Naive B cell (primary cell): ENCODE measurements at regions not wholly inside any gene's neighbourhood (a gene's known extent, or its start where the extent isn't known, plus 50 kb on each side); places are given as distances from the start of the nearest gene placed in this dataset.

Experiments used
- ATAC-seq, 2 donors: fragments of 150-1000 bp; cut with Tn5 transposase; 2 replicates each; pipeline ENCODE4 v1.10.0; 2021; ENCODE audit warnings: low read depth in 2 of 2, mild to moderate bottlenecking in 2 of 2, moderate library complexity in 2 of 2
- DNase-seq: peaks from one replicate; pipeline ENCODE4 v3.0.0; 2022
- H3K27ac Mint-ChIP-seq, 6 donors: one replicate each; pipeline ENCODE4 v1.8.0; 2020 to 2022; ENCODE audit warnings: mild to moderate bottlenecking in 6 of 6, mixed read lengths in 6 of 6, moderate library complexity in 5 of 6, inconsistent platforms in 2 of 6
- H3K27me3 Mint-ChIP-seq, 3 donors: one replicate each; pipeline ENCODE4 v1.8.0; 2021 to 2022; ENCODE audit warnings: mixed read lengths in 3 of 3, mild to moderate bottlenecking in 1 of 3
- H3K36me3 Mint-ChIP-seq, 2 donors: one replicate each; pipeline ENCODE4 v1.8.0; 2020 to 2022; ENCODE audit warnings: mixed read lengths in 2 of 2, inconsistent platforms in 1 of 2, mild to moderate bottlenecking in 1 of 2
- H3K4me1 Mint-ChIP-seq, 3 donors: one replicate each; pipeline ENCODE4 v1.8.0; 2020 to 2022; ENCODE audit warnings: mixed read lengths in 3 of 3, inconsistent platforms in 1 of 3, mild to moderate bottlenecking in 1 of 3, moderate library complexity in 1 of 3
- H3K4me3 Mint-ChIP-seq, 8 donors: one replicate each; pipeline ENCODE4 v1.8.0; 2020 to 2022; ENCODE audit warnings: mild to moderate bottlenecking in 8 of 8, mixed read lengths in 8 of 8, moderate library complexity in 8 of 8, inconsistent platforms in 2 of 8
- H3K9me3 Mint-ChIP-seq, 7 donors: one replicate each; pipeline ENCODE4 v1.8.0; 2020 to 2022; ENCODE audit warnings: mixed read lengths in 7 of 7, mild to moderate bottlenecking in 5 of 7, inconsistent platforms in 2 of 7, moderate library complexity in 1 of 7

DNA sequence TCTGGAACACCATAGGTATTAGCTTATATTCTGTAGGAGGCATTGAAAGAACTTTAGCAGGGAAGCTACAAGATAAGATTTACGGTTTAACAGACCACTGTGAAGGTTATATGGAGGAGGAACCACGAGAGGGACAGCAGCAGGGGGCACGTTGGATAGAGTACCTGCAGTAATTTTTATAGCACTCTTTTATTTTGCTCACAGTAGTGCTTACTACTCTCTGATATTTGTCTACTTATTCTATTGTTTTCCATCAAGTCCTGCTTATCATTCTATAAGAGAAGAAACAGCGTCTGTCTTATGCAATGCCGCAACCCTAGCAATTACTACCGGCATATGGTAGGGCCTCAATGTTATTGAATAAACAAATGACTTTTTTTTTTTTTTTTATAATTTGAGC, 122.5 kb downstream of the PCDH7 start:
- no peak overlapping the region for H3K27ac Mint-ChIP-seq
- H3K36me3 Mint-ChIP-seq = no peaks in the 10 kb centered on the region
- H3K27me3 Mint-ChIP-seq = no peaks in the 10 kb centered on the region
- DNase-seq (no peak), ATAC-seq (no peak)
- H3K4me1 Mint-ChIP-seq = no peaks in the 10 kb centered on the region
- no peak overlapping the region for H3K4me3 Mint-ChIP-seq
- H3K9me3 Mint-ChIP-seq = peaks cover 0 to 7% (median 0%) of the 10 kb centered on the region in 7 donors

DNA sequence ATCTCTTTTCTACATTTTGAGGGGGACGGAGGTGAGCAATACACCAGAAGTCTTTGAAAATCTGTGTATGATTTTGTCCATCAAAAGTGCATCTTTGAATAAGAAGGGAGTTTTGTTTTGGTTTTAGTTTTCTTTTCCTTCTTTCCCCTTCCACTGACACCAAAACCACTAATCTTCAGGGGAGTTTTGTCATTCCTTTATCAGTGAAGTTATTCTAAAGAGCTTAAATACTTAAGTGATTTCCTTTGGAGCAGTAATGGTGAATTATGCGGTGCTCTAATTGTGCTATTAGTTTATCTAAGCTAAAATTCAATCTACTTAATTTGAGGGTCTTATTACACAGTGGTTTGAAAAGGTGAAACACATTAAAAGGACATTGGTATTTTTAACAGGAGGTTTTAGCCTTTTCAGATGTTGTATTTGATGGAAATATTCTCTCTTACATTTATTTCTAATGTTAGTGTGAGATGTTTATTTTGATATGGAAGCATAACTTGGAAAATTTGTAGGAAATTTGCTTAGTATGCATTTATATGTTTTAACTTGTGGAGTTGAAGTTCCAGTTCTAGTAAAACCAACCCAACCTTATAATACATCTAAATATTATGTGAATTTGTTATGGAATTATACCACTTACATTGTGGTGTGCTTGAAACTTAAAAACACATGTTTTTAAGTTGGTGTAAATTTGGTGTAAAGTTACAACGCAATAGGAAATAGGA, 124.9 kb downstream of the PCDH7 start:
- no peaks in the 10 kb centered on the region for H3K36me3 Mint-ChIP-seq
- ATAC-seq = no peak

DNA sequence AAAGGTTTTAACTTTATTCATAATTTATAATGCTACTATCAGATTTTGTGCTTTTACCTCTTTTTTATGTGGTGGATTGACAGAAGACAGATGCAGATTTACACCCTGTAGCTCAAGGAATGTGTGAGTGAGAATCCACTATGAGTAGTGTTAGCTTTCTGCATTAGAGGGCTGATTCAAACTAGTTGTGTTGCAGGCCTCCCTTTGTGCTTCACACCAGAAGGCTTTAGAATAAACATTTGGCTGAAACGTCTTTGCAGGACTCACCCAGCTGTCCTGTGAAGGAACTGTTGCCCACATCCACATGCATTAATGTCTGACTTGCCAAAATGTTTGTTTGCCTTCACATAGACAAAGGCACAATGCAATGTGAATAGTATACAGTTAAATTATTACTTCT, 127.0 kb downstream of the PCDH7 start:
- Mint-ChIP-seq H3K36me3 (no peaks in the 10 kb centered on the region), H3K4me3 (no peak overlapping the region), H3K27me3 (no peaks in the 10 kb centered on the region), H3K9me3 (peaks cover 0 to 10% (median 0%) of the 10 kb centered on the region in 7 donors), H3K4me1 (no peaks in the 10 kb centered on the region), H3K27ac (no peak overlapping the region)
- DNase-seq (no peak), ATAC-seq (no peak)

More for the DNA sequence above, 124.9 kb downstream of the PCDH7 start:
- H3K4me3 Mint-ChIP-seq = no peak overlapping the region
- no peak for DNase-seq
- peaks cover 0 to 10% (median 0%) of the 10 kb centered on the region in 7 donors for H3K9me3 Mint-ChIP-seq
- H3K27me3 Mint-ChIP-seq = no peaks in the 10 kb centered on the region
- no peaks in the 10 kb centered on the region for H3K4me1 Mint-ChIP-seq
- H3K27ac Mint-ChIP-seq = no peak overlapping the region

DNA sequence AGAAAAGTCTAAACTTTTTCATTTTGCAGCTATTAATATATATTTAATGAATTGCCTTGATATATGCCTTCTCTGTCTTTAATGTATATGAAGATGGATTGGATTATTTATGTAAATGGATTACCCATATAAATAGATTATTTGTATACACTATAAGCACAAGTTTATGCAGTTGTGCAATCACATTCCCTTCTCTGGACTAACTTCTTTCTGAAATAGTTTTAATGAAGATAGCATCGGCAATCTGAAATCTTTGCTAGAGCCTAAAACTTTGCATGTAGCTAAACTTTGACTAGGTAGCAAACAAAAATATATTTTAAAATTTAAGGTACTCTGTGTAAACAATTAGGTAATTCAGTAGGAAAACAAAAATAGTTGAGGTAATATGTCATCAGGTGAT, 127.8 kb downstream of the PCDH7 start:
- H3K27ac Mint-ChIP-seq = no peak overlapping the region
- ATAC-seq (no peak), DNase-seq (no peak)
- peaks cover 0 to 10% (median 0%) of the 10 kb centered on the region in 7 donors for H3K9me3 Mint-ChIP-seq
- H3K36me3 Mint-ChIP-seq = no peaks in the 10 kb centered on the region
- H3K27me3 Mint-ChIP-seq = no peaks in the 10 kb centered on the region
- no peak overlapping the region for H3K4me3 Mint-ChIP-seq
- H3K4me1 Mint-ChIP-seq = no peaks in the 10 kb centered on the region

DNA sequence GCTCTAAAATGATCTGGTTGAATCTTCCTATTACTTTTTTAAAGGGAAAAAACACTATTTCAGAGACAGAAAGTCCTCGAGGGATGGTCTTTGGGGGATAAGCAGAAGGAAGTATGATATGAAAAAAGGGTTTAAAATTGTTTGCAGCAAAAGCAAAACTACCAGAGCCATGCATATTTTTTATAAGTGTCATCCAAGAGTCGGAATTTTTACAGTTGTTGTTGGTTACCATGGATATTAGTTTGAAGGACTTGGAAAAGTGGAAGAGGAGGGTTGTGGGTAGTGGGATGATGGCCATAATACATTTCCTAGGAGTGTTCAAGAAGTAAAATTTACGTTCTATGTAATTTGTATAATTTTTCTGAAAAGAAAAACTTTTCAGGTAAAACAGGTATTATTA, 134.4 kb downstream of the PCDH7 start:
- Mint-ChIP-seq H3K4me3 (no peak overlapping the region), H3K27me3 (no peaks in the 10 kb centered on the region), H3K36me3 (no peaks in the 10 kb centered on the region), H3K27ac (no peak overlapping the region), H3K9me3 (peaks cover 0 to 13% (median 0%) of the 10 kb centered on the region in 7 donors), H3K4me1 (no peaks in the 10 kb centered on the region)
- no peak for ATAC-seq
- DNase-seq = no peak

DNA sequence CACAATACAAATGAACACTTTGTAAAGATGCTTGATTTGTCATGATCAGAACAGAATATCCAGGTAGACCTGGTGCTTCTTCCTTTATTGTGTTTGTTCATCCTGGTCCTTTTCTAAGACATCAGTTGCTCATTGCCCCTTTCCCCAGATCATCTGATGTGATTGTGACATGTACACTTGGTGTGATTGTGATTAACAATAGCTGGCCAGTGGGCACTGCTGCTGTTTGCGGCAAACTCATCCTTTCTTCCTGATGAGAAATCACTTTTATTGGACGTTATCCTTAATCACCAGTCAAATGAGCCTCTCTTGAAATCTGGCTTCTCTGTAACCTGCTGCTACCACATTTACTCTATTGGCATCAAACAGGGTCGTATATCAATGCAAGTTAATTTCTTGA, 135.1 kb downstream of the PCDH7 start:
- no peak for DNase-seq
- no peaks in the 10 kb centered on the region for H3K27me3 Mint-ChIP-seq
- H3K27ac Mint-ChIP-seq = no peak overlapping the region
- peaks cover 0 to 6% (median 0%) of the 10 kb centered on the region in 7 donors for H3K9me3 Mint-ChIP-seq
- no peak overlapping the region for H3K4me3 Mint-ChIP-seq
- no peak for ATAC-seq
- no peaks in the 10 kb centered on the region for H3K4me1 Mint-ChIP-seq
- no peaks in the 10 kb centered on the region for H3K36me3 Mint-ChIP-seq

DNA sequence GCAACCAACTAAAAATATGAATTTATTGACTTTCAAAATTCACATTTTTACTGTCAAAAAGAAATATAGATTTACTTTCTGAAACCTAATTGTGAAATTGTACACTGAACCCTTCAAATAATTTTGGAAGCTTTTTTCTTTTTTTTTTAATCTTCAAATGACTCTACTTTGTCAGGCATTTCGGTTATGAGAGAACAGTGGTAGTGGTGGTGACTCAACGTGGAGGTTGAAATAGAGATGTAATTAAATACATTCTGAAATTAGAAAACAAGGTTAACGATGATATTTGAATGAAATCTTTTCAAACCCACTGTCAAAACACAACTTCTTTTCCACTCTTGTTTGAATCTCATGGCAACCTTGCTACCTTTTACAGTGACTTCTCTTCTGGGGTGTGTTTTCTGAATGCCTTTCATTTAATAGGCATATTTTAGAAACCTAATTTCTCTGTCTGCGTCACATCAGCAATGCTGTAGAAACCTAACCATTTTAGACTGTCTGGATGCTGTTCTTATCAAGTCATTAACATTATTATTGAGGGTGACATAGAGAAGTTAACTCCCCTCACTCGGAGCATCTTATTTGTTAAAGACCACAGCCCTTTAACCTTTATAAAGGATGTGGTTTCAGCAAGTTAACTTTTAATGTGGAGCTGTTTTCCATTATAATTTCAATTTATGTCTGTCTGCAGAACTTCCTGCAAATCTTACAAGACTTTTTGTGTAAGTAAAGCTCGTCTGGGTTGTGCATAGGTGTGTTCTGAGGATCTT, 136.8 kb downstream of the PCDH7 start:
- ATAC-seq (no peak), DNase-seq (no peak)
- H3K4me3 Mint-ChIP-seq = no peak overlapping the region
- H3K9me3 Mint-ChIP-seq = peaks cover 0 to 4% (median 0%) of the 10 kb centered on the region in 7 donors
- H3K27ac Mint-ChIP-seq = no peak overlapping the region
- H3K4me1 Mint-ChIP-seq = no peaks in the 10 kb centered on the region
- no peaks in the 10 kb centered on the region for H3K27me3 Mint-ChIP-seq
- H3K36me3 Mint-ChIP-seq = no peaks in the 10 kb centered on the region

DNA sequence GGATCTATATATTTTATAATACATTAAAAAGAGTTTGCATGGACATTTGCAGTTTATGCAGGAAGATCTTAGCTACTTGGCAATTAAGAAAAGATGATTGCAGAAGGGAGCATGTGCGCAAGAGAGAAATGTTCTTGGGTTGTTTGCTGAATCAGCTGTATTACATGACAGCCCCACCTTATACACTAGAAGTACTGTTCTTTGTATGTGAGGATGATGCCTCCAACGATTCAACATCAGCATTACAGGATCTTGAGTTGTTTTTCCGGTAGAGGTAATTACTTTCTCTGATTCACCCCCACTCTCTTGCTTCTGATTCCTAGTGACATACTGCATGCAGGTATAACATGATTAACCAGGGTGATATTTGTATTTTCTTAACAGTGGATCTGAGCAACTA, 140.8 kb downstream of the PCDH7 start:
- Mint-ChIP-seq H3K36me3 (no peaks in the 10 kb centered on the region), H3K9me3 (peaks cover 0 to 4% (median 0%) of the 10 kb centered on the region in 7 donors), H3K27ac (no peak overlapping the region), H3K4me1 (no peaks in the 10 kb centered on the region), H3K4me3 (no peak overlapping the region), H3K27me3 (no peaks in the 10 kb centered on the region)
- DNase-seq (no peak), ATAC-seq (no peak)

DNA sequence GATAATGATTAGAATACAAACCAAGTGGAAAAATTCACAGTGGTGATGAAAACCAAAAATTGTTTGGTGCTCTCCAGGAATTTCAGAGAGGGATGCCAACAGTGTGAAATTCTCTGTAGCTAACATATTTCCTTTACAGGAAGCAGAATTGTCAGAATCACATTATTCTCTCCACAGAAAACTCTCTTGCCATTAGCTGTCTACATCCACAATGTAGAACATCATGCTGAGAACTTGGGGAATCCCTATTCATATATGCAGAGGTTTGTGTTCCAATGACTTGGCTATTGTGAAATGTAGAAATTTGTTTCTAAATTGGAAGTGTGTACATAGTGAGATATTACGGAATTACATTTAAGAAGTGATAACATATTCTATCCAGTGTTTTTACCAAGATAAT, 142.0 kb downstream of the PCDH7 start:
- Mint-ChIP-seq H3K4me3 (no peak overlapping the region), H3K9me3 (peaks cover 0 to 4% (median 0%) of the 10 kb centered on the region in 7 donors), H3K27ac (no peak overlapping the region), H3K36me3 (no peaks in the 10 kb centered on the region), H3K4me1 (no peaks in the 10 kb centered on the region), H3K27me3 (no peaks in the 10 kb centered on the region)
- no peak for DNase-seq
- ATAC-seq = no peak

DNA sequence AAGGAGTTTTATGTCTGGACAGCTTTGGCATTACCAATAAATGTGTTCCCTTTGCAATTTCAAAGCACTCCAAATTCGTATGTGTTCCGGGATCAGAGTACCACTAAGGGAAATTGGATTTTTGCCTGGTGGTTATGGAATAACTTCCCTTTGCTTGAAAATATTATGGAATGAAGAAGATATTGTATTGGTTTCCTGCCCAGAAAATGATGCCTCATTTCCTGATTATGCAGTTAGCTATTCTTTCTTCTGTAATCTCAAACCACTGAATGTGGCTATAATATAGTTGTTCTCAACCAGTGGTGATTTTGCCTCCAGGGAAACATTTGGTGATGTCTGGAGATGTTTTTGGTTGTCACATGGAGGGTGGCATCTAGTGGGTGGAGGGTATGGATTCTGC, 142.9 kb downstream of the PCDH7 start:
- no peak for ATAC-seq
- no peak overlapping the region for H3K4me3 Mint-ChIP-seq
- no peak overlapping the region for H3K27ac Mint-ChIP-seq
- H3K9me3 Mint-ChIP-seq = peaks cover 0 to 4% (median 0%) of the 10 kb centered on the region in 7 donors
- H3K36me3 Mint-ChIP-seq = no peaks in the 10 kb centered on the region
- no peaks in the 10 kb centered on the region for H3K4me1 Mint-ChIP-seq
- no peak for DNase-seq
- H3K27me3 Mint-ChIP-seq = no peaks in the 10 kb centered on the region

DNA sequence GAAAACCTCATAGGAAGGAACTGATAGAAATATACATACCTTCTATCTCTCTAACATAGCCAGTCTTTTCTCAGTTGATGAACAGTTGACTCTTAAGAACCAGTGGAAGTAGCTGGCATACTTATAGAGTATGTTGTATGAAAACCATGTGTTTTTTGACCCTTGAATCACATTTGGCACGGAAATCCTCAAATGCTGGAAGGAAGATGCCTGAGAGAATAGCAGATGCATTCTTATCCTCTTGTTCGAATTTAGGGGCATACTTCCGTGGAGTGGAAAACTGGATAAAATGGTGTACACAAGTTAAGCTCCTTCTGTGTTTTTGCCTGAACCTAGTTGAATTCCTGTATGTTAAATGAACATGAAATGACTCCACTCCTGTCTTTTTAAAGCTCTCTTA, 145.5 kb downstream of the PCDH7 start:
- H3K4me3 Mint-ChIP-seq = no peak overlapping the region
- H3K4me1 Mint-ChIP-seq = no peaks in the 10 kb centered on the region
- no peak overlapping the region for H3K27ac Mint-ChIP-seq
- H3K27me3 Mint-ChIP-seq = no peaks in the 10 kb centered on the region
- no peak for DNase-seq
- no peaks in the 10 kb centered on the region for H3K36me3 Mint-ChIP-seq
- ATAC-seq = no peak
- H3K9me3 Mint-ChIP-seq = peaks cover 0 to 6% (median 0%) of the 10 kb centered on the region in 7 donors

DNA sequence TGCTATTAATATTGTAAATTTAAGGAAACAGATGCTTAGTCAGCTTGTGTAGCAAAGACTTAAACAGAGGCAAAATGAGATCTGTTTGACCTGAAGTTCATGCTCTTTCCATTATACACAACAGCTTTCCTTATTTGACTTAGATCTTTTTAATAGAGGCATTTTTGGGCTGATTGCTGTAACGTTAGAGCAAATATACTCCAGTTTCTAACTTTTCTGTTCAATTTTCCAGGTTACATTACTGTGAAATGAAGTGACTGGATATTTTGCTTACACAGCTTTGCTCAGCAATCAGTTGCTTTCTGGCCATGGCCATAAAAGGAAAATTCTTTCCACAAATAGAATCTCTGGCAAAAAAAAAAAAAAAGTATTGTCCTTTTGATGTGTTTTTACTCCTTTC, 146.2 kb downstream of the PCDH7 start:
- H3K27me3 Mint-ChIP-seq = no peaks in the 10 kb centered on the region
- no peaks in the 10 kb centered on the region for H3K4me1 Mint-ChIP-seq
- no peak overlapping the region for H3K27ac Mint-ChIP-seq
- DNase-seq (no peak), ATAC-seq (no peak)
- H3K36me3 Mint-ChIP-seq = no peaks in the 10 kb centered on the region
- H3K4me3 Mint-ChIP-seq = no peak overlapping the region
- H3K9me3 Mint-ChIP-seq = peaks cover 0 to 6% (median 0%) of the 10 kb centered on the region in 7 donors

DNA sequence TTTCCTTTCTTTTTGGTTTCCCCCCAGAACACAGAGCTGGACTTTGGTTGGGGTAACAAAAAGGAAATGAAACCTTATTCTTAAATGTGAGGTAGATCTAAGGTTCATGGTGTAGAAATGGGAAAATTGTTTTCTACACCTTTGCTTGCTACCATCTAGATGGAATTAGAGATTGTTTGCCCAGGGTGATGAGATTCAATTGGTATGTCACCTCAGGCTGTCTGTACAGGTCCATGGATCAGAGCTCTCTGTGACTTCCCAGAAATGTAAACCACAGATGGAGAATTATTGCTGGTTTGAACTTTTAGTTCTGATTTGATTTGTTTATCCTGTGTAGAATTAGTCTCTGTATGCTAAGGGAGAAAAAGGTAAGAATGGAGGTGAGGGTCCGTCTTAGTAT, 146.7 kb downstream of the PCDH7 start:
- no peak for DNase-seq
- Mint-ChIP-seq H3K4me1 (no peaks in the 10 kb centered on the region), H3K27me3 (no peaks in the 10 kb centered on the region), H3K36me3 (no peaks in the 10 kb centered on the region), H3K4me3 (no peak overlapping the region), H3K27ac (no peak overlapping the region), H3K9me3 (peaks cover 0 to 6% (median 0%) of the 10 kb centered on the region in 7 donors)
- no peak for ATAC-seq

DNA sequence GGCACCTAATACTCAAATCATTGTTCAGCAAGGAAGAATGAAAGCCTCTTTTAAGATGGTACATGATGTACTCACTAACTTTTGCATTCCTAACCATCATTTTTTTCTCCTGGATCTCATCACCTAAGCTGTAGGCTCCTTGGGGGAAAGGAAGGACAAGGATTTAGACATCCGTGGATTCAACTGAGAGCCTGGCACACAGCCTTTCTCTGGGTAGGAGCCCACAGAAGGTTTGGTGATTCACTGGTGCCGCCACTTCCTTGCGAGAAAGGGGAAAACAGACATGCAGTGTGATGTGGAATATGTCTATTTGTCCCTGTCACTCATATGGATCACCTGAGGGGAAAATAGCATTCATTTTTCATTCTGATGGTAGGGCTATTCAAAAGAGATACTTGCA, 147.3 kb downstream of the PCDH7 start:
- Mint-ChIP-seq H3K36me3 (no peaks in the 10 kb centered on the region), H3K27ac (no peak overlapping the region), H3K4me3 (peak overlapping the region in 1 of 8 donors; percentile 42), H3K9me3 (peaks cover 0 to 6% (median 0%) of the 10 kb centered on the region in 7 donors), H3K4me1 (no peaks in the 10 kb centered on the region), H3K27me3 (no peaks in the 10 kb centered on the region)
- DNase-seq = no peak
- ATAC-seq = no peak
